ENCODE measurements at regions not wholly inside any gene's neighbourhood (a gene's known extent, or its start where the extent isn't known, plus 50 kb on each side); places are given as distances from the start of the nearest gene placed in this dataset.

DNA sequence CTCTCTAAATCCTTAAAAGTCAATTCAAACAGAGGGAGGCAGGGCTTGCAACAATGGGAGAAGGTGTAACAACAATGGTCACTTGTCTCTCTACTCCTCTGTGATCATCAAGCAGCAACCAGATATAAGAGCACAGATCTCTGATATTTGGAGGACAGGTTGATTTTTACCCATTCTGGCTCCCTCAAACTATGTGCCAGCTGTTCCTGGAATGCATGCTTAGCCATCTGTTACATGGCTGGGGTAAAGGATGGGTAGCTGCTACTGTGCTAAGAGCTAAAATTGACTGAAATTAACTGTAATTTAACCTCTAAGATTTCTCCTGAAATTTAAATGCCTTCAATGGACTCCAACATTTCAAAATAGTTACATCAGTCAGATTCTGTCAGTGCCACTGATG lies 1459.9 kb downstream of the PCDH7 start:
- no peak overlapping the region for H3K4me3 ChIP-seq (ENCODE audit: control insufficient read depth in 1 of 2, extremely low read depth in 1 of 2, low read length in 1 of 2)
- CTCF ChIA-PET, result no interaction called here
- H3K36me3 Mint-ChIP-seq, result no peaks in the 10 kb centered on the region
- ATAC-seq (replicated peaks in 1 of 4) (no peak), DNase-seq (no peak)
- no peaks in the 10 kb centered on the region for H3K27me3 Mint-ChIP-seq
- H3K4me1 ChIP-seq (ENCODE audit: control insufficient read depth in 1 of 2, extremely low read depth in 1 of 2, insufficient read depth in 2 of 2, low read length in 2 of 2), result no peaks in the 10 kb centered on the region
- peaks cover 3% of the 10 kb centered on the region for H3K9me3 ChIP-seq
- H3K4me1 Mint-ChIP-seq, result no peaks in the 10 kb centered on the region
- no peak overlapping the region for H3K27ac Mint-ChIP-seq
- H3K27ac ChIP-seq (ENCODE audit: low read length), result no peak overlapping the region
- H3K27me3 ChIP-seq (replicated peaks in 1 of 2; ENCODE audit: control insufficient read depth in 2 of 2, extremely low read depth in 1 of 2, insufficient read depth in 2 of 2, low read length in 1 of 2), result no peaks in the 10 kb centered on the region
- POLR2A ChIA-PET, result no interaction called here
- H3K36me3 ChIP-seq (ENCODE audit: control insufficient read depth in 2 of 2, extremely low read depth in 1 of 2, insufficient read depth in 1 of 2, low read length in 1 of 2), result no peaks in the 10 kb centered on the region
- no peak overlapping the region for H3K4me3 Mint-ChIP-seq
- peaks cover 0 to 13% (median 13%) of the 10 kb centered on the region in 3 donors for H3K9me3 Mint-ChIP-seq

- ATAC-seq (replicated peaks in 1 of 4), result no peak
- POLR2A ChIA-PET, result interaction anchor here in 1 of 2 donors (0.7 kb wide), 1 partner anchor 1664 kb away, joined by 3 read pairs; no protein-coding TSS in a partner anchor
- Mint-ChIP-seq H3K4me3 (no peak overlapping the region), H3K27ac (no peak overlapping the region), H3K27me3 (no peaks in the 10 kb centered on the region), H3K9me3 (peaks cover 0 to 13% (median 6%) of the 10 kb centered on the region in 3 donors), H3K4me1 (no peaks in the 10 kb centered on the region), H3K36me3 (no peaks in the 10 kb centered on the region)
- Histone ChIP-seq H3K36me3 (ENCODE audit: control insufficient read depth in 2 of 2, extremely low read depth in 1 of 2, insufficient read depth in 1 of 2, low read length in 1 of 2) (no peaks in the 10 kb centered on the region), H3K27ac (ENCODE audit: low read length) (no peak overlapping the region), H3K27me3 (replicated peaks in 1 of 2; ENCODE audit: control insufficient read depth in 2 of 2, extremely low read depth in 1 of 2, insufficient read depth in 2 of 2, low read length in 1 of 2) (no peaks in the 10 kb centered on the region), H3K4me1 (ENCODE audit: control insufficient read depth in 1 of 2, extremely low read depth in 1 of 2, insufficient read depth in 2 of 2, low read length in 2 of 2) (no peaks in the 10 kb centered on the region), H3K9me3 (no peaks in the 10 kb centered on the region), H3K4me3 (ENCODE audit: control insufficient read depth in 1 of 2, extremely low read depth in 1 of 2, low read length in 1 of 2) (no peak overlapping the region)
- DNase-seq, result no peak
- CTCF ChIA-PET, result no interaction called here
- no CpG with 5 or more reads among the region's 2 CpGs for whole genome bisulfite sequencing (ENCODE audit: insufficient coverage)
Observed at GRCh38 chr4:32184186-32184585, 1464.0 kb downstream of the PCDH7 start.

DNA sequence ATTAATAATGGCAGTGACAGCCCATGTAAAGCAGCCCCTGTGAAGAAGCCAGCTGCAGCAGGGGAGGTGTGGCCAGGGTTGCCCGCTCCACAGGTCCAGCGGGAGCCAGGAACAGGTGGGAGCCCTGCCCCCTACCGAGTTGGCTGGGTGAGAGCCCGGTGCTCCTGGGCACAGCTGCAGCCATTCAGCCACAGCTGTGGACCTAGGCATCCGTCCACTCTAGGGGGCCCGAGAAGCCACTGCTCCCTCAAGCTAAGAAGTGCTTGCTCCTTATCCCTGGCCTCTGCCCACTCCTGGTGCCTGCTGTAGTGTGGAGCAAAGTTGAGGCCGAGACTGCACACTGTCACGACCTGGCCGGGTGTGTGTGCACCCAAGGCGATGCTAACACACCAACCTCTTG lies 1469.0 kb downstream of the PCDH7 start:
- WGBS (ENCODE audit: insufficient coverage), result 87% methylated on average over 6 of the region's 10 CpGs
- CTCF ChIA-PET, result no interaction called here
- Histone ChIP-seq H3K4me1 (ENCODE audit: control insufficient read depth in 1 of 2, extremely low read depth in 1 of 2, insufficient read depth in 2 of 2, low read length in 2 of 2) (no peaks in the 10 kb centered on the region), H3K36me3 (ENCODE audit: control insufficient read depth in 2 of 2, extremely low read depth in 1 of 2, insufficient read depth in 1 of 2, low read length in 1 of 2) (no peaks in the 10 kb centered on the region), H3K4me3 (ENCODE audit: control insufficient read depth in 1 of 2, extremely low read depth in 1 of 2, low read length in 1 of 2) (no peak overlapping the region), H3K27me3 (replicated peaks in 1 of 2; ENCODE audit: control insufficient read depth in 2 of 2, extremely low read depth in 1 of 2, insufficient read depth in 2 of 2, low read length in 1 of 2) (no peaks in the 10 kb centered on the region), H3K9me3 (no peaks in the 10 kb centered on the region), H3K27ac (ENCODE audit: low read length) (no peak overlapping the region)
- H3K9me3 Mint-ChIP-seq, result peaks cover 2 to 13% (median 5%) of the 10 kb centered on the region in 3 donors
- no peaks in the 10 kb centered on the region for H3K27me3 Mint-ChIP-seq
- no peak overlapping the region for H3K27ac Mint-ChIP-seq
- H3K4me1 Mint-ChIP-seq, result no peaks in the 10 kb centered on the region
- POLR2A ChIA-PET, result no interaction called here
- ATAC-seq (replicated peaks in 1 of 4), result no peak
- H3K36me3 Mint-ChIP-seq, result no peaks in the 10 kb centered on the region
- no peak for DNase-seq
- no peak overlapping the region for H3K4me3 Mint-ChIP-seq

- no peak overlapping the region for H3K27ac ChIP-seq (ENCODE audit: low read length)
- CTCF ChIA-PET, result no interaction called here
- no peak overlapping the region for H3K4me3 ChIP-seq (ENCODE audit: control insufficient read depth in 1 of 2, extremely low read depth in 1 of 2, low read length in 1 of 2)
- DNase-seq, result no peak
- Mint-ChIP-seq H3K9me3 (peaks cover 3 to 13% (median 3%) of the 10 kb centered on the region in 3 donors), H3K4me3 (no peak overlapping the region), H3K36me3 (no peaks in the 10 kb centered on the region), H3K4me1 (no peaks in the 10 kb centered on the region), H3K27ac (no peak overlapping the region), H3K27me3 (no peaks in the 10 kb centered on the region)
- POLR2A ChIA-PET, result no interaction called here
- WGBS (ENCODE audit: insufficient coverage), result 100% methylated on average over 1 of the region's 5 CpGs
- no peaks in the 10 kb centered on the region for H3K36me3 ChIP-seq (ENCODE audit: control insufficient read depth in 2 of 2, extremely low read depth in 1 of 2, insufficient read depth in 1 of 2, low read length in 1 of 2)
- ATAC-seq (replicated peaks in 1 of 4), result no peak
- no peaks in the 10 kb centered on the region for H3K9me3 ChIP-seq
- H3K27me3 ChIP-seq (replicated peaks in 1 of 2; ENCODE audit: control insufficient read depth in 2 of 2, extremely low read depth in 1 of 2, insufficient read depth in 2 of 2, low read length in 1 of 2), result no peaks in the 10 kb centered on the region
- H3K4me1 ChIP-seq (ENCODE audit: control insufficient read depth in 1 of 2, extremely low read depth in 1 of 2, insufficient read depth in 2 of 2, low read length in 2 of 2), result no peaks in the 10 kb centered on the region
Observed at GRCh38 chr4:32189788-32190187, 1469.6 kb downstream of the PCDH7 start.

- Mint-ChIP-seq H3K27ac (no peak overlapping the region), H3K36me3 (no peaks in the 10 kb centered on the region), H3K27me3 (no peaks in the 10 kb centered on the region), H3K4me1 (no peaks in the 10 kb centered on the region), H3K9me3 (peaks cover 3 to 17% (median 3%) of the 10 kb centered on the region in 3 donors), H3K4me3 (no peak overlapping the region)
- Histone ChIP-seq H3K9me3 (no peaks in the 10 kb centered on the region), H3K4me1 (ENCODE audit: control insufficient read depth in 1 of 2, extremely low read depth in 1 of 2, insufficient read depth in 2 of 2, low read length in 2 of 2) (no peaks in the 10 kb centered on the region), H3K27me3 (replicated peaks in 1 of 2; ENCODE audit: control insufficient read depth in 2 of 2, extremely low read depth in 1 of 2, insufficient read depth in 2 of 2, low read length in 1 of 2) (no peaks in the 10 kb centered on the region), H3K36me3 (ENCODE audit: control insufficient read depth in 2 of 2, extremely low read depth in 1 of 2, insufficient read depth in 1 of 2, low read length in 1 of 2) (no peaks in the 10 kb centered on the region), H3K27ac (ENCODE audit: low read length) (no peak overlapping the region), H3K4me3 (ENCODE audit: control insufficient read depth in 1 of 2, extremely low read depth in 1 of 2, low read length in 1 of 2) (no peak overlapping the region)
- DNase-seq (no peak), ATAC-seq (replicated peaks in 1 of 4) (no peak)
- WGBS (ENCODE audit: insufficient coverage), result no CpG with 5 or more reads among the region's 4 CpGs
- CTCF ChIA-PET, result no interaction called here
- POLR2A ChIA-PET, result no interaction called here
Observed at GRCh38 chr4:32191961-32192360, 1471.8 kb downstream of the PCDH7 start.

- Histone ChIP-seq H3K4me3 (ENCODE audit: control insufficient read depth in 1 of 2, extremely low read depth in 1 of 2, low read length in 1 of 2) (no peak overlapping the region), H3K9me3 (no peaks in the 10 kb centered on the region), H3K27ac (ENCODE audit: low read length) (no peak overlapping the region), H3K4me1 (ENCODE audit: control insufficient read depth in 1 of 2, extremely low read depth in 1 of 2, insufficient read depth in 2 of 2, low read length in 2 of 2) (no peaks in the 10 kb centered on the region), H3K36me3 (ENCODE audit: control insufficient read depth in 2 of 2, extremely low read depth in 1 of 2, insufficient read depth in 1 of 2, low read length in 1 of 2) (no peaks in the 10 kb centered on the region), H3K27me3 (replicated peaks in 1 of 2; ENCODE audit: control insufficient read depth in 2 of 2, extremely low read depth in 1 of 2, insufficient read depth in 2 of 2, low read length in 1 of 2) (no peaks in the 10 kb centered on the region)
- ChIA-PET CTCF (no interaction called here), POLR2A (no interaction called here)
- Mint-ChIP-seq H3K27me3 (no peaks in the 10 kb centered on the region), H3K9me3 (peaks cover 3 to 18% (median 5%) of the 10 kb centered on the region in 3 donors), H3K27ac (no peak overlapping the region), H3K36me3 (no peaks in the 10 kb centered on the region), H3K4me1 (no peaks in the 10 kb centered on the region), H3K4me3 (no peak overlapping the region)
- DNase-seq (no peak), ATAC-seq (replicated peaks in 1 of 4) (no peak)
Observed at GRCh38 chr4:32192363-32192762, 1472.2 kb downstream of the PCDH7 start.

- no peaks in the 10 kb centered on the region for H3K4me1 ChIP-seq (ENCODE audit: control insufficient read depth in 1 of 2, extremely low read depth in 1 of 2, insufficient read depth in 2 of 2, low read length in 2 of 2)
- ChIA-PET POLR2A (no interaction called here), CTCF (no interaction called here)
- no peaks in the 10 kb centered on the region for H3K36me3 Mint-ChIP-seq
- no peak overlapping the region for H3K27ac Mint-ChIP-seq
- no peak overlapping the region for H3K27ac ChIP-seq (ENCODE audit: low read length)
- H3K9me3 ChIP-seq, result no peaks in the 10 kb centered on the region
- ATAC-seq (replicated peaks in 1 of 4), result no peak
- no peaks in the 10 kb centered on the region for H3K27me3 Mint-ChIP-seq
- DNase-seq, result no peak
- no peaks in the 10 kb centered on the region for H3K4me1 Mint-ChIP-seq
- H3K27me3 ChIP-seq (replicated peaks in 1 of 2; ENCODE audit: control insufficient read depth in 2 of 2, extremely low read depth in 1 of 2, insufficient read depth in 2 of 2, low read length in 1 of 2), result no peaks in the 10 kb centered on the region
- no peak overlapping the region for H3K4me3 ChIP-seq (ENCODE audit: control insufficient read depth in 1 of 2, extremely low read depth in 1 of 2, low read length in 1 of 2)
- 83% methylated on average over 1 of the region's 4 CpGs for WGBS (ENCODE audit: insufficient coverage)
- no peak overlapping the region for H3K4me3 Mint-ChIP-seq
- H3K9me3 Mint-ChIP-seq, result peaks cover 3 to 18% (median 5%) of the 10 kb centered on the region in 3 donors
- H3K36me3 ChIP-seq (ENCODE audit: control insufficient read depth in 2 of 2, extremely low read depth in 1 of 2, insufficient read depth in 1 of 2, low read length in 1 of 2), result no peaks in the 10 kb centered on the region
Observed at GRCh38 chr4:32192991-32193390, 1472.8 kb downstream of the PCDH7 start.
